Esophagus squamous epithelium (tissue), 5 donors: ENCODE measurements at regions not wholly inside any gene's neighbourhood (a gene's known extent, or its start where the extent isn't known, plus 50 kb on each side); places are given as distances from the start of the nearest gene placed in this dataset.

Experiments used
- DNase-seq: peaks from one replicate; lab custom pipeline; 2025; lab: John Stamatoyannopoulos, UW
- H3K27ac ChIP-seq, 4 donors: fragments of 200-600 bp; sonication (generic); one replicate each; pipeline ENCODE4 v1.5.1; 2016 to 2019; ENCODE audit warnings: mild to moderate bottlenecking in 1 of 4
- H3K27me3 ChIP-seq, 4 donors: fragments of 200-600 bp; sonication (generic); 1 replicate in 3 of 4; 2 replicates in 1 of 4; pipeline versions ENCODE4 v1.5.1 to v1.6.0; 2017 to 2021; ENCODE audit warnings: antibody characterized with exemption in 1 of 4
- H3K36me3 ChIP-seq, 3 donors: fragments of 200-600 bp; sonication (generic); one replicate each; pipeline ENCODE4 v1.5.1; 2016 to 2019
- H3K4me1 ChIP-seq, 3 donors: fragments of 200-600 bp; sonication (generic); one replicate each; pipeline ENCODE4 v1.5.1; 2017 to 2019
- H3K4me3 ChIP-seq, 4 donors: fragments of 200-600 bp; sonication (generic); 1 replicate in 3 of 4; 2 replicates in 1 of 4; pipeline ENCODE4 v1.5.1; 2016 to 2019; ENCODE audit warnings: mild to moderate bottlenecking in 2 of 4, moderate library complexity in 1 of 4
- H3K9me3 ChIP-seq, 3 donors: fragments of 200-600 bp; sonication (generic); one replicate each; pipeline ENCODE4 v1.5.1; 2016 to 2019
- POLR2A ChIP-seq, 4 donors: fragments of 450-650 bp; IDR thresholded peaks; one replicate each; pipeline ENCODE4 v1.6.1; 2017; ENCODE audit warnings: antibody characterized with exemption in 4 of 4, mild to moderate bottlenecking in 4 of 4, moderate library complexity in 3 of 4
- WGBS, 2 donors: methylation state at CpG; one replicate each; pipeline ENCODE4 v1.1.5; 2018; 5-methylcytosine and 5-hydroxymethylcytosine counted together
- intact Hi-C: fragments of 100-400 bp; cut with DNase I; formaldehyde crosslinking; loops from one replicate; pipeline ENCODE4 v1.15.0; 2022
- TF ChIP-seq, protein P1 (sequence below), 6 experiments: fragments of 450-650 bp in 4 of 6; fragments of 200-600 bp in 2 of 6; sonication (generic) in 2 of 6; IDR thresholded peaks; one replicate each; pipeline ENCODE4 v1.5.1; 2016 to 2019; ENCODE audit warnings: antibody characterized with exemption in 6 of 6, mild to moderate bottlenecking in 4 of 6, moderate library complexity in 4 of 6
- donor health status: DM: yes; HTN: yes; CAD: no.

- intact Hi-C loops = no loop called here
- H3K9me3 ChIP-seq = no peaks in the 10 kb centered on the region
- no peaks in the 10 kb centered on the region for H3K36me3 ChIP-seq
- WGBS, 2 donors = 51 to 62% methylated on average over 3 to 5 of the region's 8 CpGs
- no peak for DNase-seq
- H3K27ac ChIP-seq = no peak overlapping the region
- TF ChIP-seq POLR2A (IDR thresholded peaks at IDR 0.05) = no peak
- TF ChIP-seq, protein P1, sequence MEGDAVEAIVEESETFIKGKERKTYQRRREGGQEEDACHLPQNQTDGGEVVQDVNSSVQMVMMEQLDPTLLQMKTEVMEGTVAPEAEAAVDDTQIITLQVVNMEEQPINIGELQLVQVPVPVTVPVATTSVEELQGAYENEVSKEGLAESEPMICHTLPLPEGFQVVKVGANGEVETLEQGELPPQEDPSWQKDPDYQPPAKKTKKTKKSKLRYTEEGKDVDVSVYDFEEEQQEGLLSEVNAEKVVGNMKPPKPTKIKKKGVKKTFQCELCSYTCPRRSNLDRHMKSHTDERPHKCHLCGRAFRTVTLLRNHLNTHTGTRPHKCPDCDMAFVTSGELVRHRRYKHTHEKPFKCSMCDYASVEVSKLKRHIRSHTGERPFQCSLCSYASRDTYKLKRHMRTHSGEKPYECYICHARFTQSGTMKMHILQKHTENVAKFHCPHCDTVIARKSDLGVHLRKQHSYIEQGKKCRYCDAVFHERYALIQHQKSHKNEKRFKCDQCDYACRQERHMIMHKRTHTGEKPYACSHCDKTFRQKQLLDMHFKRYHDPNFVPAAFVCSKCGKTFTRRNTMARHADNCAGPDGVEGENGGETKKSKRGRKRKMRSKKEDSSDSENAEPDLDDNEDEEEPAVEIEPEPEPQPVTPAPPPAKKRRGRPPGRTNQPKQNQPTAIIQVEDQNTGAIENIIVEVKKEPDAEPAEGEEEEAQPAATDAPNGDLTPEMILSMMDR (IDR thresholded peaks at IDR 0.05) = no peak
- no peak overlapping the region for H3K4me3 ChIP-seq
- peaks cover 0 to 60% (median 0%) of the 10 kb centered on the region in 4 donors for H3K27me3 ChIP-seq
- no peaks in the 10 kb centered on the region for H3K4me1 ChIP-seq
These were observed 281.1 kb downstream of the PTPRU start for GRCh38 chr1:29517251-29518086.

DNA sequence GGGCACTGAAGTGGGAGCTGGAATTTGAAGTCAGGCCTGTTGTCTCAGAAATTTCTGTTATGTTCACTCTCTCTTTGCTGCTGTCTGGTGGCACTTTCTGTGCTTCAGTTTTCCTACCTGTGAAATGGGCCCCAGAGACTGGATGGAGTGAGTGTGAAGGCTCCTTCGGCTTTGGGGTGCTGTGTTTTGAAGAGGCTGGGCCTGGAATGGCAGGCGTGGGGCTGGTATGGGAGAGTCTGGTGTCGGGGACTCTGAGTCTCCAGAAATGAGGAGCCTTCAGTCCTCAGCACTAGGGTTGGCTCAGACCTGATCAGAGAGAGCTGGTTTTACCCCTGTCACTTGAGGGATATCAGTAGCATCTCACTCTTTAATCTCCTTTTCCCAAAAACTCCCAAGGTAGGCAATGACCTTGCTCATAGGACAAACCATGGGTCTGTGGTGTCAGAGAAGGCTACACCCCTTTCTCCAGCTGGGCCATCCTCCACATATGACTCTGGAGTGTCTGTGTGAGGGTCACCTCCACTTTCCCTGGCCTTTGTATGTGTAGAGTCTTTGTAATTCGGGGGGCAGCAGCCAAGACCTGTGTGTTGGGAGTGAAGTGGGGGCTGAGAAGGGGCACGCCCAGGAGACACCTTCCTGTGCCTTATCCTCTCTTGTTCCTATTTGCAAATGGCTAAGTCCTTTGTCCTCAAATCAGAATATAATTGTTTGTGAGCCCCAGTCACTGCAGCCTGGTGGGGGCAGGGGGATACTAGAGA lies 279.9 kb downstream of the PTPRU start:
- intact Hi-C loops = no loop called here
- WGBS, 2 donors = 47 to 78% methylated on average over 2 to 5 of the region's 5 CpGs

DNA sequence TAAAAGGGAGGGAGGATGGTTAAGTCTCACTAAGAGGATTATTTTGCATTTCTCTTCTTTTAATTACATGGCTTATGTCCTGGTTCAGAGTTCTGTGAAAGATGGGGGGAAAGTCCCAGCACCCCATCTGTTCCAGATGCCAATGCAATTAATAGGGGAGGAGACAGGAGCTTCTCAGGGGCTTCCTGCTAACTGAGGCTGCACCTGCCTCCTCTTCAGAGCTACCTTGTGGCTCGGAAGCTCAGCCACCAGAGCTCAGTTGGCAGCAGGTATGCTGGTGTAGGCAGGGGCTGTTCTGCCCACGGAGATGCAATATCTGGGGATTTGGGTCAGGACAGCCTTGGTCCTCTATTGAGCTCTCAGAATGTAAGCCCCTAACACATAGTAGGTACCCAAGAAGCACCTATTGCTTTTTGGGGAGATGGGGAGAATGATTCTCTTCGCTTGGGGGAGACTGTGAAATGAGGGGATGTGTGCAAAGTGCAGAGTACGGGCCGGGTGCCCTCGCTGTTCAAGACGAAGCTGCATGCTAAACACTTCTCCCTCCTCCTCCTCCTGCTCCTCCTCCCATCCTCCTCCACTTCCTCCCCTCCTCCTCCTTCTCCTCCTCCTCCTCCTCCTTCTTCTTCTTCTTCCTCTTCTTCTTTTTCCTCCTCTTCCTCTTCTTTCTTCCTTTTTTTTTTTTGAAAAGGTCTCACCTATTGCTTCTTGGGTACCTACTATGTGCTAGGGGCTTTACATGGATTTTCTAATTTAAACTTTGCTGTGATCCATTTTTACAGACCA lies 279.0 kb downstream of the PTPRU start:
- Histone ChIP-seq H3K4me3 (no peak overlapping the region), H3K27ac (no peak overlapping the region), H3K36me3 (no peaks in the 10 kb centered on the region), H3K27me3 (peaks cover 0 to 49% (median 0%) of the 10 kb centered on the region in 4 donors), H3K9me3 (no peaks in the 10 kb centered on the region), H3K4me1 (no peaks in the 10 kb centered on the region)
- DNase-seq = no peak
- WGBS, 2 donors = 44 to 54% methylated on average over 5 of the region's 7 CpGs
- TF ChIP-seq, protein P1 (IDR thresholded peaks at IDR 0.05) = no peak
- no peak for TF ChIP-seq POLR2A (IDR thresholded peaks at IDR 0.05)
- intact Hi-C loops = no loop called here

More for the DNA sequence above, 279.9 kb downstream of the PTPRU start:
- DNase-seq = no peak
- TF ChIP-seq POLR2A (IDR thresholded peaks at IDR 0.05) = no peak
- TF ChIP-seq, protein P1 (IDR thresholded peaks at IDR 0.05) = no peak
- no peaks in the 10 kb centered on the region for H3K36me3 ChIP-seq
- H3K4me1 ChIP-seq = no peaks in the 10 kb centered on the region
- no peaks in the 10 kb centered on the region for H3K9me3 ChIP-seq
- no peak overlapping the region for H3K27ac ChIP-seq
- no peak overlapping the region for H3K4me3 ChIP-seq
- H3K27me3 ChIP-seq = peaks cover 0 to 57% (median 0%) of the 10 kb centered on the region in 4 donors

DNA sequence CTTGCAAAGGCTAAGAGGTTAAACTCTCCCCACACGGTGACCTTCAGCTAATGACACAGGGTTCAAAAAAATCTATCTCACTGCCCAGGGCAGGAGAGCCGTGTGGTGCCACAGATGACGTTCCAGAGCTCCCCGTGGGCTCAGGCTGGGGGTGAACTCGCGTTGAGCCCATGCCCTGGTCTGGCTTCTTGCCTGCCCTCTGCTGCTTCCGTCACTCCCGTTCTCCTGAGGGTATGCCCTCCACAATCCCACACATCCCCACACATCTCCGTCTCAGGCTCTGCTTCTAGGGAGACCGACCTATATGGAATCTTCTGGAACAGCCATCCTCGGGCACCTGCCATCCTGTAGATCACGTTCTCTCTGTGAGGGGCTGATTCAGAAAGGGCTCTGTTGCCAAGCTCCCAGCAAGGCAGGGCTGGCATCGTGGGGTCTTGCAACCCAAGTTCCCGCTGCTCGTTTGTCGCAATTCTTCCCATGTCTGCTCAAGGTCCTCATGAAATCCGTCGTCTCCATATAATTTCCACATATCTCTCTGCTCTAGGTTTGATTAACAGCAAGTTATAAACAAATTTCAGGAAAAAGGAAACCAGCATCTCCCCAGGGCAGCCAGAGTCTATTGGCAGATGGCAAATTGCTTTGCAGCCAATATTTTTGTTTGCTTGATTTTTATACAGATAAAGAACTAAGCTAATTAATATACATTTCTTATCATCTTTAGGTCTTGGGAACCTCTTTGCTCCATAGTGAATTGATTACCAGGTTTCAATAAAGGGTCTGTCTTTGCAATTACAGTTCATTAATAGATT lies 278.2 kb downstream of the PTPRU start:
- TF ChIP-seq, protein P1 (IDR thresholded peaks at IDR 0.05) = no peak
- no peak for TF ChIP-seq POLR2A (IDR thresholded peaks at IDR 0.05)
- peaks cover 0 to 46% (median 0%) of the 10 kb centered on the region in 4 donors for H3K27me3 ChIP-seq
- H3K4me3 ChIP-seq = no peak overlapping the region
- H3K4me1 ChIP-seq = no peaks in the 10 kb centered on the region
- intact Hi-C loops = no loop called here
- no peak for DNase-seq
- H3K9me3 ChIP-seq = no peaks in the 10 kb centered on the region
- WGBS, 2 donors = 69 to 73% methylated on average over 14 to 18 of the region's 18 CpGs
- no peaks in the 10 kb centered on the region for H3K36me3 ChIP-seq
- no peak overlapping the region for H3K27ac ChIP-seq
